ENCODE measurements at regions not wholly inside any gene's neighbourhood (a gene's known extent, or its start where the extent isn't known, plus 50 kb on each side); places are given as distances from the start of the nearest gene placed in this dataset.

DNA sequence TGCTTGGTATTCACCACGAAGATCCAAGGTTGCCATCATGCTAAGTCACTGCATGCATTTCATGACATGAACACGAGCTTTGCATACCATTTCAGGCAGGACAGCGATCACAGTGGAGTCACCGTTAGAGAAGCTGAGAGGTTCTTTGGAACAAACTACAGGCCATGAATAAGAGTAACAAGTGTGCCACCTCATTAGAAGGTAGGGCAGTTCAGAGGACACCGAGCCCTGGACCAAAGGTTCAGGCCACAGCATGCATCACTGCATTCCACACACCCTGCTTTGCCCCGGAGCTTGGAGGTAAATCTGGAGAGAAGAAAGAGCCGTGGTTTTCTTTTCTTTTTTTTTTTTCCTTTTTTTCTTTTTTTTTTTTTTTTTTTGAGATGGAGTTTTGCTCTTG lies 66.9 kb upstream of the CDH4 start:
- Histone ChIP-seq H3K27ac (no peak overlapping the region), H3K4me3 (no peak overlapping the region), H3K4me1 (no peaks in the 10 kb centered on the region), H3K9me3 (peaks cover 0 to 5% (median 0%) of the 10 kb centered on the region in 4 donors), H3K36me3 (no peaks in the 10 kb centered on the region), H3K27me3 (peaks cover 0 to 21% (median 0%) of the 10 kb centered on the region in 3 donors)
- TF ChIP-seq POLR2AphosphoS5 (IDR thresholded peaks at IDR 0.05) (no peak), POLR2A (IDR thresholded peaks at IDR 0.05) (no peak), EP300 (IDR thresholded peaks at IDR 0.05) (no peak)
- TF ChIP-seq, protein P1, sequence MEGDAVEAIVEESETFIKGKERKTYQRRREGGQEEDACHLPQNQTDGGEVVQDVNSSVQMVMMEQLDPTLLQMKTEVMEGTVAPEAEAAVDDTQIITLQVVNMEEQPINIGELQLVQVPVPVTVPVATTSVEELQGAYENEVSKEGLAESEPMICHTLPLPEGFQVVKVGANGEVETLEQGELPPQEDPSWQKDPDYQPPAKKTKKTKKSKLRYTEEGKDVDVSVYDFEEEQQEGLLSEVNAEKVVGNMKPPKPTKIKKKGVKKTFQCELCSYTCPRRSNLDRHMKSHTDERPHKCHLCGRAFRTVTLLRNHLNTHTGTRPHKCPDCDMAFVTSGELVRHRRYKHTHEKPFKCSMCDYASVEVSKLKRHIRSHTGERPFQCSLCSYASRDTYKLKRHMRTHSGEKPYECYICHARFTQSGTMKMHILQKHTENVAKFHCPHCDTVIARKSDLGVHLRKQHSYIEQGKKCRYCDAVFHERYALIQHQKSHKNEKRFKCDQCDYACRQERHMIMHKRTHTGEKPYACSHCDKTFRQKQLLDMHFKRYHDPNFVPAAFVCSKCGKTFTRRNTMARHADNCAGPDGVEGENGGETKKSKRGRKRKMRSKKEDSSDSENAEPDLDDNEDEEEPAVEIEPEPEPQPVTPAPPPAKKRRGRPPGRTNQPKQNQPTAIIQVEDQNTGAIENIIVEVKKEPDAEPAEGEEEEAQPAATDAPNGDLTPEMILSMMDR (IDR thresholded peaks at IDR 0.05): no peak
- WGBS, 5 donors: 74 to 85% (median 83%) methylated on average over 7 of the region's 7 CpGs
- intact Hi-C loops (cut with DNase I; ENCODE audit: low total_unique reads): no loop called here
- DNase-seq: no peak

DNA sequence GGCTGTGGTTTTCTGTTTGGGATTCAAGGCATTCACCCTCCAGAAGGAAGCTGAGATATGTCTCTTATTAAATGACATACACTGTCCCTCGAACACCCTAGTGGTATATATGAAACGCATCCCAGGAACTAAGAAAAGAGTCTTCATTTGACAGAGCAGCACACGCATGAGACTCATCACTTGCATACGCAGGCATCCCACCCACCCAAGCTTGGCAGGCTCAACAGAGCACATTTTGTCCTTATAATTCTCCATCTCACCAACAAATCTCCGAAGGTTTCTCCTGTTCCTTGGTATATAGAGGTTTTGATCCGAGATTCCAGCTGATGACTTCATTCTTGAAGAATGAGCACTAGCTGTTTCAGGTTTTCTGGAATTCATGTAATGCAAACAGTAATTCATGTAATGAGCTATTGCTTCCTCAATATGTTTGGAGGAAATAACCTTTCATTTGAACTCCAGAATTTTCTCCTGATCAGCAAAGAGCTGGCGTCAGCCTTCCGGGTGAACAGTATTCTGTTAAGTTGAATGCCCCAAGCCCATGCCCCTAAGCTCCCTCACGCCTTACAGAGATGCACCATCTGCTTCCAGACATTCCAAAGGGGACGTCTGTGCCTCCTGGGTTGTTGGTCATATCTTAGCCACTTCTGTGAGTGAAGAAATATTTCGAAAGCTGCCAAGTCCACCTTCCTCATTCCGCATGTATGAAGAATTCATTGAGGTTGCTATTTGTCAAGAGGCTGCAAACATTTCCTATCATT lies 66.0 kb upstream of the CDH4 start:
- WGBS, 5 donors: 37 to 59% (median 57%) methylated on average over 12 of the region's 12 CpGs
- H3K4me1 ChIP-seq: no peaks in the 10 kb centered on the region
- peaks cover 0 to 5% (median 0%) of the 10 kb centered on the region in 4 donors for H3K9me3 ChIP-seq
- intact Hi-C loops (cut with DNase I; ENCODE audit: low total_unique reads): no loop called here
- TF ChIP-seq POLR2A (IDR thresholded peaks at IDR 0.05) (no peak), EP300 (IDR thresholded peaks at IDR 0.05) (no peak), POLR2AphosphoS5 (IDR thresholded peaks at IDR 0.05) (no peak)
- TF ChIP-seq, protein P1 (IDR thresholded peaks at IDR 0.05): no peak
- H3K4me3 ChIP-seq: no peak overlapping the region
- H3K36me3 ChIP-seq: no peaks in the 10 kb centered on the region
- H3K27ac ChIP-seq: no peak overlapping the region
- no peak for DNase-seq
- peaks cover 0 to 22% (median 0%) of the 10 kb centered on the region in 3 donors for H3K27me3 ChIP-seq

DNA sequence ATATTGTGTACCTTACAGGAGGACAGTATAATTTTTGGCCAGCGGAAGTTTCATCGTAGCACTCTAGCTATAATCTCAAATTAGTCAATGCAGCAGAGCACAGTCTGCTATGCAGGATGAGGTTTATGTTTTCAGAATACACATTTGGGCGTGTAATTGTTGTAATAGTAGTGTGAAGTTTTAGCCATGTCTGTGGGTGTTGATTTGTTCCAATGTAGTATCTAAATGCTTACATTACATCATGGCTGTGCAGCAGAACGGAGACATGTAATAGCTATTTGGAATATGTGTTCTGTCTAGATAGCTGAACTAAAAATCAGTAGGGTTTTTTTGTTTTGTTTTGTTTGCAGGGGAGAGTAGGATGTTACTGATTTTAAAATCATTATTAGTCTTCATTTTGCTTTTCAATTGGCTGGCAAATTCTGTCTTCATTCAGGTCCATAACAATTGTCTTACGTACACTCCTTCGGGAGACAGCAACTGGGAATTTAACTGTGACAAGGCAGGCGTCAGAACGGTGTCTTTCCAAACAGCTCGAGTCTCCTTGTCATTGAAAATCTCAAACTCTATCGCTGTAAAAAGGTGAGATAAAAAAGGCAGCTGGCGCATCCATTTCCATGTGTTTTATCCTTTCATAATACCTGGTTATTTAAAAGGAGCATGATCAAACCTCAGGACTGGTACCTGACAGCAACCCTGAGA lies 65.1 kb upstream of the CDH4 start:
- no peak for DNase-seq
- Histone ChIP-seq H3K9me3 (peaks cover 0 to 5% (median 0%) of the 10 kb centered on the region in 4 donors), H3K4me1 (no peaks in the 10 kb centered on the region), H3K27ac (no peak overlapping the region), H3K4me3 (no peak overlapping the region), H3K27me3 (peaks cover 0 to 25% (median 0%) of the 10 kb centered on the region in 3 donors), H3K36me3 (no peaks in the 10 kb centered on the region)
- intact Hi-C loops (cut with DNase I; ENCODE audit: low total_unique reads): no loop called here
- 76 to 83% (median 79%) methylated on average over 11 of the region's 11 CpGs for WGBS, 5 donors
- TF ChIP-seq EP300 (IDR thresholded peaks at IDR 0.05) (no peak), POLR2A (IDR thresholded peaks at IDR 0.05) (no peak), POLR2AphosphoS5 (IDR thresholded peaks at IDR 0.05) (no peak)
- TF ChIP-seq, protein P1 (IDR thresholded peaks at IDR 0.05): no peak

DNA sequence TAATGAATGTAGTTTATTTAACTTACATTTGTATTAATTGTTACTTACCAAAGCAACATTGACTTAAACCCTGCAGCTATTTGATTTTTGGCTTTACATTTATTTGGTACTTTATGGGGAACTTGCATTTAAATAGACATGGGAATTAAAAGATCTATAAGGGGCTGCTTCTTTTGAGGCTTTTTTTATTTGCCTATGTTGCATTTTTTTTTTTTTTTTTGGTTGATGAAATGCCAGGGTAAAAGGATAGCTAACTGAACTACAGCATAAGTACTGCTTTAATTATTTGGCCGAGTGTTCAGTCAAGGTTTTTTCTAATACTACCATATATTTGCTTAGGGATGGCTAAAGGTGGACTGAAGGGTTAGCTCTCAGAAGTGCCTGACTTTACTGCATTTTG lies 62.5 kb upstream of the CDH4 start:
- DNase-seq: no peak
- Histone ChIP-seq H3K4me3 (no peak overlapping the region), H3K4me1 (no peaks in the 10 kb centered on the region), H3K9me3 (peaks cover 0 to 9% (median 2%) of the 10 kb centered on the region in 4 donors), H3K36me3 (no peaks in the 10 kb centered on the region), H3K27ac (no peak overlapping the region), H3K27me3 (peaks cover 0 to 37% (median 0%) of the 10 kb centered on the region in 3 donors)
- no peak for TF ChIP-seq POLR2A (IDR thresholded peaks at IDR 0.05)
- no peak for TF ChIP-seq POLR2AphosphoS5 (IDR thresholded peaks at IDR 0.05)
- no peak for TF ChIP-seq EP300 (IDR thresholded peaks at IDR 0.05)
- TF ChIP-seq, protein P1 (IDR thresholded peaks at IDR 0.05): no peak
- WGBS, 5 donors: 65 to 82% (median 72%) methylated on average over 1 of the region's 1 CpG
- intact Hi-C loops (cut with DNase I; ENCODE audit: low total_unique reads): no loop called here

Measured in stomach (tissue), 8 donors.